Cardiac septum (tissue), 1 donor: ENCODE measurements at regions not wholly inside any gene's neighbourhood (a gene's known extent, or its start where the extent isn't known, plus 50 kb on each side); places are given as distances from the start of the nearest gene placed in this dataset.

Source experiments
- DNase-seq: peaks from one replicate; pipeline ENCODE4 v3.0.0-alpha.2; 2020; ENCODE audit warnings: low spot score
- intact Hi-C: fragments of 100-400 bp; cut with DNase I; formaldehyde crosslinking; loops from one replicate; pipeline ENCODE4 v1.14.0; 2022
- donor health status: DM: no; HTN: no; CAD: no.

- DNase-seq: no peak
- intact Hi-C loops: no loop called here
These were observed 465.5 kb upstream of the HS3ST1 start for GRCh38 chr4:11894221-11894620.

- intact Hi-C loops: no loop called here
- DNase-seq: no peak
These were observed 460.4 kb upstream of the HS3ST1 start for GRCh38 chr4:11889099-11889498.

DNA sequence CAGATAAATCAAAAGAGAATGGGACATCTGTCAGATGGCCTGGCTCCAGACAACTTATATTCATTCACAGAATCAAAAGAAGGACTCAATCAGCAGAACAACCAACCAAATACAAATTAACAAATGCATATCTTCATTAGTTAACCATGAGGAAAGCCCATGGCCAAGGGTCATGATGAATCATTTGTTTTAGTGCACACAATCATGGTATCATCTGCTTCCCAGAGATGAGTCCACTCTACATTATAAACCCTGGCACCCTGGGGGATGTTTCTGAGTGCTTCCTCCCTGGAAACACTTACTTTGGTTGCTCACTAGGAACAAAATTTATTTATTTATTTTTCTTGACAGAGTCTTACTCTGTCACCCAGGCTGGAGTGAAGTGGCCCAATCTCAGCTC, 453.3 kb upstream of the HS3ST1 start:
- intact Hi-C loops: no loop called here
- DNase-seq: no peak

DNA sequence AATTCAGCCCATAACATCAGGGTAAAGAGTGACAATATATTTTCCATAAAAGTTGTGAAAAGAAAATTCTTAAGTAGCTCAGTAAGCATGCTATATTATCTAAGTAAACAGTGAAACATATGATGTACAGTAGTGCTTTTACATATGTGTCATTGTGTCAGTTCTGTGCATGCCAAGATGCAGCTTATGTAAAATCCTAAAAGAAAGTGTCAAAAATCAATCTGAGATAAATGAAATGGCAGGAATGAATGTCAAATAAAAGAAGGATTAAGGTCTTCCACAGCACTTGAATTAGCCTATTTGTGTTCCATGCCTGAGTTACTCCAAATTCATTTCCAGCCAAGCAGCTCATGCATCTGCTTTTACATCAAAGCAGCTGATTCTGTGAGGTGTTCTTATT, 452.7 kb upstream of the HS3ST1 start:
- intact Hi-C loops: no loop called here
- no peak for DNase-seq

DNA sequence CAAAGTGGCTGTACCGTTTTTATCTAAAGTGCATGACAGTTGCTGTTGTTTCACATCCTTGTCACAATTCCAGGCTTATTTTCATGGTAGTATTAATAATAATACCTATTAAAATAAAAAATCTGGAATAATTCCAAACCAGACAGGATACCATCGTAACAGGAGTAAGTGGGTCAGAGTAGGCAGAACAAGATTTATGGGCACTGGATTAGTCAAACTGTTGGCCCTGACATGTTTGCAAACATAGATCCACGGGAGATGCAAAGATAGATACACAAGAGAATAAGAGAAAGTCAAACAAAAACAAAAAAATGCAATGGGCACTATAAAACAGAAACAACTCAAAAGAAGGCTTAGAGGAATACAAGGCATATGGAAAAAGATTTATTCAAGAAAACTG, 449.5 kb upstream of the HS3ST1 start:
- DNase-seq: no peak
- intact Hi-C loops: no loop called here

GRCh38 chr4:11876104-11876503, 447.4 kb upstream of the HS3ST1 start:
- intact Hi-C loops: no loop called here
- no peak for DNase-seq

GRCh38 chr4:11869191-11869870, 440.6 kb upstream of the HS3ST1 start:
- DNase-seq: no peak
- intact Hi-C loops: no loop called here

- intact Hi-C loops: no loop called here
- no peak for DNase-seq
These were observed 437.7 kb upstream of the HS3ST1 start for GRCh38 chr4:11866391-11866790.

GRCh38 chr4:11860996-11861395, 432.3 kb upstream of the HS3ST1 start:
- DNase-seq: no peak
- intact Hi-C loops: no loop called here

GRCh38 chr4:11857881-11858280, 429.2 kb upstream of the HS3ST1 start:
- intact Hi-C loops: no loop called here
- DNase-seq: no peak

DNA sequence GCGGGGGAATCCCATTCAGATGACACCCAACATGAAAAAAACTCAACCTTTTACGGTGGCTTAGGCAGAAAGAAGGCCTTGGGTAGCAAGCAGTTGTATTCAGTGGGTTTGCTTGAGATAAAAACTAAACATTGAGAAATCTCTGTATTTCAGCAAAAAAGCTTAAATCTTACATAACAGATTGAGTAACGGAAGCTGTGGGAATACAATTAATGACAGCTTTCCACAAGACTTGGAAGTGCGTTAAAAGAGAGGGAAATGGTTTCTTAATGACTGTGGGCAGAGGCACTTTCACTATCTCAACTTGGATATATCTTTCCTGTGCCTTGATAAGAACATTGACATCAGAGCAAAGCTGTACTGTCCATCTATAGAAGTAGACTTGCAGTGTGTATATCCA, 418.5 kb upstream of the HS3ST1 start:
- no peak for DNase-seq
- intact Hi-C loops: no loop called here

DNA sequence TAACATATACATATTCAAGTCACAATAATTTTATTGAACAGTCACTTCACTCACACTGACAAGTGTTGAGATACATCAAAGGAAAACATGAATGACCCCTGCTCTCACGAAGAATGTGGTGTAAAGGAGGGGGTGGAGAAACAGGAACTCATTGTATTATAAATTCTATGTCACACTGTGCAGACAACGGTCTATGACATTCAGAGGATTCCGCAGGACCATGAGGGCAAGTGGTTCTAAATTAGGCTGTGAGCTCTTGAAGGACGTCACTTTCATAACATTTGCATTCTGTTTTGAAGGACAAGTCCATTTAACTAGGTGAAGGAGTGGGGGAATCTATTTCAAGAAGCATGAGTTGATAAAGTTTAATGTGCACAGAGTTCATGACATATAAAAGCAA, 415.2 kb upstream of the HS3ST1 start:
- intact Hi-C loops: no loop called here
- DNase-seq: no peak

GRCh38 chr4:11843340-11843739, 414.6 kb upstream of the HS3ST1 start:
- no peak for DNase-seq
- intact Hi-C loops: no loop called here

DNA sequence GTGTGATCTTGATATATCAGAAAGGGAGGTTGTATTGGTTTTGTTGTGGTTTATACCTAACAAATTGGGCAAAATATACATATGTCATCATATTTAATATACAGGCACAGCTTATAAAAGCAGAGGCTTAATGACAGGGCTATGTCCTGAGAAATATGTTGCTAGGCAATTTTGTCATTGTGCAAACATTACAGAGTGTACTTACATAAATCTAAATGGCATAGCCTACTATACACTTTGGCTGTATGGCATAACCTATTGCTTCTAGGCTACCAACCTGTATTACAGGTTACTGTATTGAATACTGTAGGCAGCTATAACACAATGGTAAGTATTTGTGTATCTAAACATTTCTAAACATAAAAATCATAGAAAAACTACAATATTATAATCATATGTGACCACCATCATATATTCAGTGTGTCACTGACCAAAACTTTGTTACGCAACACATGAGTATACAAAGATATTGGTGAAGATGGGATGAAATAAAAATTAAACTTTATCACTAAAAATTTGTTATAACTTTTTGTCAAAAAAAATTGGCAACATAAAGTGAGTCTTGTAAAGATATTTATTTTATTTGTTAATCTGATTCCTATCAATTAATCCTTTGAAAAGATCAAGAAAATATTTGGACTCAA, 414.0 kb upstream of the HS3ST1 start:
- no peak for DNase-seq
- intact Hi-C loops: no loop called here

GRCh38 chr4:11839889-11840288, 411.2 kb upstream of the HS3ST1 start:
- intact Hi-C loops: no loop called here
- no peak for DNase-seq

GRCh38 chr4:11831739-11832138, 403.0 kb upstream of the HS3ST1 start:
- no peak for DNase-seq
- intact Hi-C loops: no loop called here

- no peak for DNase-seq
- intact Hi-C loops: loop anchor here (10.0 kb wide), 1 partner anchor 140 kb away; no protein-coding TSS in a partner anchor
These were observed 395.9 kb upstream of the HS3ST1 start for GRCh38 chr4:11824566-11824965.

- DNase-seq: no peak
- intact Hi-C loops: loop anchor here (10.0 kb wide), 1 partner anchor 143 kb away; no protein-coding TSS in a partner anchor
These were observed 393.2 kb upstream of the HS3ST1 start for GRCh38 chr4:11821772-11822430.

DNA sequence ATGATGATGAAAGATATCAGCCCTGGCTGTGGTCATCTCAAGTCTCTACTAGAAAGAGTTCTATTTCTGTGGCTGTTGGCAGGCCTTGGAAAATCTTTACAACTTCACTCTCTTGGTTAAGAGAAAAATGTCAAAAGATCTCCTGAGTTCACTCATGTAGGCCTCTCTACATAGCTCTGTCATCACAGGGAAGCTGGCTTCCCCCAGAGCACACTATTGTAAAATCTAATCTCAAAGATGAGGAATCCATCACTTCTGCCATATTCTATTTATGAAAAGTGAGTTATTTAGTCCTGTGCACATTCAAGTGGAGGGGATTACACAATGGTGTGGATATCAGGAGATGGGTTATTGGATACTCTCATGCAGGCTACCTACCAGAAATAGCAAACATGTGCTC, 388.4 kb upstream of the HS3ST1 start:
- no peak for DNase-seq
- intact Hi-C loops: no loop called here

GRCh38 chr4:11814758-11815157, 386.1 kb upstream of the HS3ST1 start:
- intact Hi-C loops: no loop called here
- no peak for DNase-seq

DNA sequence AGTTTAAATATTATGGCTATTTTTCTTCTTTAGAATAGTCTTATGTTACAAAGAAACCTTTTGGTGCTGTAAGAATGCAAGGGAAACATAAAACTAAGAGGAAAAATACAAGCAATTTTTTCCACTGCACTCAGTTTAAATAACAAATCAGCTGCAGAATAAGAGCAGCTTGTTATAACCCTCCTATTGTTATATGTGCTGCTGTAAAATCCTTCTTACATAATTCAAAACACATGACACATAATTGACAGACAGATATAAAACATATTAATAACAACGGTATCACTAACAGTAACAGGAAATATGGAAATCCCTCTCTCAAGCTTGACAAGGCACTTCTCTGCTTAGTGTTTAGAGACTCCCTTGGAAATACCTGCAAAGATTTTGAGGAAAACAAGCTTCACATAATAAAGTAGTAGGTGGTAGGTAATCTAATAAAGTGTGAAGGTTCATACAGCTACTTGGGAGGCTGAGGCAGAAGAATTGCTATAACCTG, 385.3 kb upstream of the HS3ST1 start:
- intact Hi-C loops: no loop called here
- no peak for DNase-seq
